Pons (tissue), 1 donor: ENCODE measurements at regions not wholly inside any gene's neighbourhood (a gene's known extent, or its start where the extent isn't known, plus 50 kb on each side); places are given as distances from the start of the nearest gene placed in this dataset.

ENCODE experiments used
- DNase-seq: peaks from one replicate; pipeline ENCODE4 v3.0.0-alpha.2; 2016; ENCODE audit warnings: low spot score

DNA sequence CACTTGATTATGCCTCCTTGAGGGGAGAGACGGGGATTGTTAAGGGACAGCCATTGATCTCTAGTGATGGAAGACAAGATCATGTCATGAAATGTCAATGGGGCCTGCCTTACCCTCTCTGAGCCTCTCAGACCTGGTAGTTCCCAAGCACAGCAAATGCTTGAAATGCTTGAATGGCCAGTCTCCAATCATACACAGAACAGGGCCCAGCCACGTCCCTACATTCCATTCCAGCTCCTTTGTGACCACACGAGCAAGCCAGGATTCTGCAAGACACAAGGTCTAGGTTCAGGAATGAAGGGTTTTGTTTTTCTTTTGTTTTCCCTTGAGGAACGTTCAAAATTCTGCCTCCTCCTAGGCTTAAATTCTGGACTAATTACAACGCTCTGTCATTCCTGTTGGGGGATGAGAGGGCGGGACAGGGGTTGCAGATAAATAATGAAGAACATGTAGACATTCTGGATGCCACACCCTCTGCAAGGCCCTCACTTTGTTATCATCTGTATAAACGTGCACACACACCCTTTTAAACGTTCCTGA is 98.1 kb upstream of the YPEL5 start:
- no peak for DNase-seq

DNA sequence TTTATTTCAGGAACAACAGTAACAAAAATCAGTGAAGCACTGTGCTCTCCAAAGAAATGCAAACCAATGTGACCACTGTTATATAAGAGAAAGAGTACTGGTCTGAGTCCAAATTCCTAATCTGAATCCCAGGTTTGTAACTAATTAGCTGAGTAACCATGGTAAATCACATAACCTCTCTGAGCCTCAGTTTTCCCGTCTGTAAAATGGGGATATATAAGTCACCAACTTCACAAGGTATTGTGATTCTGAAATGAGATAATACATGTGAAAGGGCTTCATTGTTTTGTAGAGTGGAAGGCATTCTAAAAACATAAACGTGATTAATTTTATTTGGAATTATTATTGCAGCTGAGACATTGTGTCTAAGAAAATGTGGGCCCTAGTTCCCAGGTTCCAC is 91.3 kb upstream of the YPEL5 start:
- DNase-seq = no peak

DNA sequence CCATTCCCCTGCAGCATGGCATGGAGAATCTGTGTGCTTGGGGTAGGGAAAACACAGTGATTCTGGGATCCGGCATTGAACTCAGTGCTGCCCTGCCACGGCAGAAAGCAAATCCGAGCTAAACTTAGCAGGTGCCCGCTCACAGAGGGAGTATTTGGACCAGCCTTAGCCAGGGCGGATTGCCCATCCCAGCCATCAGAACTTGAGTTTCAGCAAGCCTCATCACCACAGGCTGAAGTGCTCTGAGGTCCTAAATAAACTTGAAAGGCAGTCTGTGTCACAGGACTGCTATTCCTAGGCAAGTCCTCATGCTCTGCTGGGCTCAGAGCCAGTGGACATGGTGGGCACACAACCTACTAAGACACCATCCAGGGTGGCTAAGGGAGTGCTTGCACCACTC is 86.2 kb upstream of the YPEL5 start:
- DNase-seq = no peak

DNA sequence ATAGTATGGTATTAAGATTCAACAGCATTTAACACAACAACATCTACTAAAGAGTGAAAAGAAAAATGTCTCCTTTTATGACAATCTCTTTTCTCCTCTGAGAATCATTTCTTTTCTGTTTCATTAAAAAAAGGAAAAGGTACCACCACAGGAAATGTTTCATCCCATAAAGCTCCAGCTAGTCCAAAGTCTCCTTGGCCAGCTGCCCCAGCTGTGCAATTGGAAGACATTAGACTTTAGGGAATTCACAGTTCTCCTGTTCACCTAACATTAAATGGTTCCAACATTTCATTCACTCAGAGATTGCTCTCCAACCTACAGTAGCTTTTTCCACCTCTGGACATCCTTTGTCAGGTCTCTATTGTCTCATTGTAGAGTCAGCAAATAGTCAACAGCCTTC is 78.7 kb upstream of the YPEL5 start:
- DNase-seq = no peak

DNA sequence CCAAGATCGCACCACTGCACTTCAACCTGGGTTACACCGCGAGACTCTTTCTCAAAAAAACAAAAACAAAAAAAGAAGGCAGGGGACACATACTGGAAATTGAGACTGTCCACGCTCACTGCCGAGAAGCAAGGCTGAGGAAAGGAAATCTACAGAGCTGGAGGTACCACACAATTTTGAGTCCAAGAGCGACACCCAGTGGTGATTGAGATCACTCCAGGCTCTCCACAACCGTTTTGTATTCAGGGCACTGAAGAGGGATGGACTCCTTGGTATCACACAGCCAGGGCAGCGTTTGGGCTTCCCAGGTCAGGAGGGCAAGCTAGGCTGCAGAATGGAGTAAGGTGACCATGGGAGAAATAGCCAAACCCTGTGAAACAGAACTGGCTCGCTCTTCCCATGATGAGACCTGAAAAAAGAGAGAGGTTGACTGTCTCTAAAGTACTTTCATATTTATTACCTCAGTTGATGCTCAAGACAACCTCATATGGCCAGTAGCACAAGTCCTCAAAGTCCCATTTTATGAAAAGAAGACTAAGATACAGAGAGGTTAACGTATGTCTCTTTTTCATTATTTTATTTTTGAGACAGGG is 74.5 kb upstream of the YPEL5 start:
- peak; percentile 86 for DNase-seq

DNA sequence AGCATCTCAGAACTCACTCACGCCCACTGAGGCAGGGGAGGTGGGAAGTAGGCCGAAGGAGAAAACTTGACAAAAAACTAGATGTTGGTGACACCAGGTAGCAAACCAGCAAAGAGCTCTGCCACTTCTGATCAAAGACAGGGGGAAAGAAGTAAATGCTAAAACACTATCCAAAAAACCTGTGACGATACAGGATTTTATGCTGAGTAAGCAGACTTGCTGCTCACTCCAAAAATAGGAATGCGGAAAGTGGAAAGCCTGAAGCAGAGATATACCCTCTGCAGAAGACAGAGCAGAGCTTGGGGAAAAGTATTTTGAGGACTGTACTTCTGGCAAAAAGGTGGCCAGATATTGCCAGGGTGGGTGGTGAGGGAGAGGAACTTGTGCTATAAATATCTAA is 73.3 kb upstream of the YPEL5 start:
- no peak for DNase-seq

DNA sequence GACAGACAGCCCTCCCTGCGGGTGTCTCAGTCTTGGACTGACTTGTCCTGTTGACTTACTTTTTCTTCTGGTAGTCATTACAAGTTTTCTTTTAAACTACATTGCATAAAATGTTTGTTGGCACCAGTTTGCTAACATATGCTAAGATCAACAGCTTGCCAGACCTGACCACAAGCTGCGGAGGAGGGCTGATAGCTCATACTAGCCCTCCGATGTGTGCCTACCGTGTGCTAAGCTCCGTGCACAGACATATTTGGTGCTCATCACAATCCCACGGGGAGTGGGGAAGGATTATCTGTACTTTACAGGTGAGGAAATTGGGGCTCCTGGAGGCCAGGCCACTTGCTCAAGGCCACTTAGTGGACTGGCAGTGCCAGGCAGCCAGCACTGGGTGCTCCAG is 72.8 kb upstream of the YPEL5 start:
- DNase-seq = no peak

DNA sequence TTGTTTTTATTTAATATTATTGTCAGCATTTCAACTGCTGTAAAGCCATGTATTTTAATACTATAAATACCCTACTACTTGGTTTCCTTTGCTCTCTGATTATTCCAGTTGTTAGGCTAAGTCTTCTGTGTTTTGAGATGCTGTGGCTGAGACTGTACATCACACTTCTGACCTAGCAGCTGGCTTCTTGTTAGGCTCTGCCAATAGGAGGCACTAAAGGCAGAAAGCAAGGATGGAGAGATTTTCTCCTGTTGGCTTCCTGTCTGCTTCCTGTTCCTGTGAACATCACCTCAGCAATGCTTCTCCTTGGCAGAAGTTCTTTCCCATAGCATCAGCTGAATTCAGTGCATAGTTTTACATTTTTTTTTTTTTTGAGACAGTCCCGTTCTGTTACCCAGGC is 68.3 kb upstream of the YPEL5 start:
- DNase-seq = no peak

DNA sequence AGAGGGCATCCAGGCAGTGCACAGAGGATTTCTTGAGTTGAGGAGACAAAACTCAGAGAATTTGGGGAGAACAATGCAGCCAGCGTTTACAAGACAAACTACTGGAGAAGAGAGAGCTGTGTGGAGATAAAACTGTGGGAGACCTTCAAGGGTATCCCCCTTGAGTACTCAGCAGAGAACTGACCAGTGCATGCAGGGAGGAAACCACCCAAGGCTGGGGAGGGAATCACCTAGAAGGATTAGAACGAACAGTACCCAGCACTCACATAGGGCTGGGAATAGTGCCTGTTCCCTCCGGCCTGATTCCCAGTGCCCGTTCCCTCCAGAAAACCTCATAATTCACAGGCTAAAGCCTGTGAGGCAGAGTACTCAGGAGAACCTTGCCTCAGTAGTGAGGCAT is 61.9 kb upstream of the YPEL5 start:
- no peak for DNase-seq

DNA sequence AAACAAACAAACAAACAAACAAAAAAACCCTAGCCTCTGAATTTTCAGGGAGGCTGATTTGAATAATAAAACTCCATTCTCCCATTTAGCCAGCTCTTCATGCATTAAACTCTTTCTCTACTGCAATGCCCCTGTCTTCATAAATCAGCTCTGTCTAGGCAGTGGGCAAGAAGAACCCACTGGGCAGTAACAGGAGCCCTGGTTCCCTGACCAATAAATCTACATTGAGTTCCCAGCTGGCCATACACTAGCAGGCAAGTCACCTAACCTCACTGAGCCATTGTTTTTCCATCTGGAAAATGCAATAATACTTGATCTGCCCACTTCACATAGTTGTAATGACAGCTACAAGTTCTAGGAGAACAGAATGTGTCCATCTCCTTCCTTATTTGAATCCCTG is 57.6 kb upstream of the YPEL5 start:
- no peak for DNase-seq

DNA sequence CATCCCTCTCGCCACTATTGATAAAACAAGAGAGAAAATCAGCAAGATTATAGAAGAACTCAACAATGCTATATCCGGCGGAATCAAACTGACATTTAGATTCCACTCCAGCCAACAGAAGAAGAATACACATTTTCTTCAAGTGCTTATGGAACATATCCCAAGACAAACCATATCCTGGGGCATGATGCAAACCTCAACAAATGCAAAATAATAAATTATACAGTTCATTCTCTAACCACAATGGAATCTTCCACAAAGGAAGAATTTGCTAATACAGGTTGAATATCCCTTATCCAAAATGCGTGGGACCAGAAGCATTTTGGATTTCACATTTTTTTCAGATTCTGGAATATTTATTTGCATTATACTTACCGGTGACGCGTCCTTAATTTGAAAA is 51.4 kb upstream of the YPEL5 start:
- DNase-seq = no peak

DNA sequence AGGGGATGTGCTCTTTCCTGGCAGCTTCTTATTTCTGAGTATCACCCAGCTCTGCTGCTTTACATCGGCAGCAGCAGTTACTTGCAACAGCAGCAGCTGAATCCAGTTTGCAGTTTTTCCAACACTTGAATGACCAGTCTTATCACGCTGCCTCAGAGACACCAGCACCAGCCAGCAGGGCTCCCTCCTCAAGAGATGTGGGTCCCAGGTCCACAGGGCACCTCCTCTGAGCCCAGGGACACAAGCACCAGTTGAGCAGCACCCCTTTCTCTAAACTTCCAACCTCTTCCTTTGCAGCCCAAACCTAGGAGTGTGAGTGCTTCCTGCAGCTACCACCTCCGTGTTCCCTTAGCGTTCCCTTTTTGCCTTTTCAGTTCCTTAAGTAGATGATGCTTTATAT is 50.4 kb upstream of the YPEL5 start:
- DNase-seq = no peak
